ENCODE measurements at regions not wholly inside any gene's neighbourhood (a gene's known extent, or its start where the extent isn't known, plus 50 kb on each side); places are given as distances from the start of the nearest gene placed in this dataset.

DNA sequence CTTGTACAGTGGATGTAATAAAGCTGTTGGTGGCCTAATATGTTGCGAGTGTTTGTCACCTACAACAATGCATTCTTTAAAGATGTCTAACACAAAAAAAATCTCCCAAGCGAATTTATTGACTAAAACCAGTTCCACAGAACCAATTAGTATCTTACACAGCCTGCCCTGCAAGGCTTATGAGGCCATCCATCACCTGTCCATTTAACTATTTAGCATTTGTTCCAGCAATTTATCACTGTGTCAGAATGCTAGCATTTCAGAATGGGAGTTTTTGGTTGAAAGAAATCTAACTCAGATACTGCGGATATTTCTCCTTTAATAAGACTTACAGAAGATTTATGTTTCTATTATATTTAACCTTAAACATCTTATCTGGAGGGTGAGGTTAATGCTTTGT is 831.1 kb upstream of the PRMT6 start:
- TF ChIP-seq, protein P1, sequence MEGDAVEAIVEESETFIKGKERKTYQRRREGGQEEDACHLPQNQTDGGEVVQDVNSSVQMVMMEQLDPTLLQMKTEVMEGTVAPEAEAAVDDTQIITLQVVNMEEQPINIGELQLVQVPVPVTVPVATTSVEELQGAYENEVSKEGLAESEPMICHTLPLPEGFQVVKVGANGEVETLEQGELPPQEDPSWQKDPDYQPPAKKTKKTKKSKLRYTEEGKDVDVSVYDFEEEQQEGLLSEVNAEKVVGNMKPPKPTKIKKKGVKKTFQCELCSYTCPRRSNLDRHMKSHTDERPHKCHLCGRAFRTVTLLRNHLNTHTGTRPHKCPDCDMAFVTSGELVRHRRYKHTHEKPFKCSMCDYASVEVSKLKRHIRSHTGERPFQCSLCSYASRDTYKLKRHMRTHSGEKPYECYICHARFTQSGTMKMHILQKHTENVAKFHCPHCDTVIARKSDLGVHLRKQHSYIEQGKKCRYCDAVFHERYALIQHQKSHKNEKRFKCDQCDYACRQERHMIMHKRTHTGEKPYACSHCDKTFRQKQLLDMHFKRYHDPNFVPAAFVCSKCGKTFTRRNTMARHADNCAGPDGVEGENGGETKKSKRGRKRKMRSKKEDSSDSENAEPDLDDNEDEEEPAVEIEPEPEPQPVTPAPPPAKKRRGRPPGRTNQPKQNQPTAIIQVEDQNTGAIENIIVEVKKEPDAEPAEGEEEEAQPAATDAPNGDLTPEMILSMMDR (conservative IDR thresholded peaks at IDR 0.05; ENCODE audit: low read depth, low read length), result no peak
- TF ChIP-seq EZH2 (IDR thresholded peaks at IDR 0.05; ENCODE audit: borderline replicate concordance, low read depth, low read length, poor library complexity, severe bottlenecking), result no peak

Data from A673 (cell line).